ENCODE measurements at regions not wholly inside any gene's neighbourhood (a gene's known extent, or its start where the extent isn't known, plus 50 kb on each side); places are given as distances from the start of the nearest gene placed in this dataset.
"Not testable (repeated sequence)": the region's sequence is repeated elsewhere in the genome, so short reads cannot be mapped to it uniquely, and the experiment has no call there.

DNA sequence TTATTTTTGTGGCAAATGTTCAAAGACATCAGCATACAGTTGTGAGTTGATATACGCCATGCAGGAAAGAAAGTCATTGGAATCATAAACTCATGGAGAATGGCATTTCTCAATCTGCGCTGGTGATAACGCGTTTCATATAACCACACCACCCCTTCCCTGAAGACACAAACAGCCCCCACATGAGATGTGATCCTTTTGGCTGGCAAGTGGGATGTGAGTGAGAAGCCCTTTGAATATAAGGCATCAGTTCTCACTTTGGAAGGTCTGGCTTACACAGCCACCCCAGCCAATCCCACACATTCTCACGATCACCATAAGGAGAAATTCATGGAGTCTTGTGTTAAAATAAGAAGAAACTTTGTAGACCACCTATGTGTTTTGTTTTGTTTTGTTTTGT, 725.0 kb downstream of the PRELID2 start:
- DNase-seq (ENCODE audit: low spot score): no peak

DNA sequence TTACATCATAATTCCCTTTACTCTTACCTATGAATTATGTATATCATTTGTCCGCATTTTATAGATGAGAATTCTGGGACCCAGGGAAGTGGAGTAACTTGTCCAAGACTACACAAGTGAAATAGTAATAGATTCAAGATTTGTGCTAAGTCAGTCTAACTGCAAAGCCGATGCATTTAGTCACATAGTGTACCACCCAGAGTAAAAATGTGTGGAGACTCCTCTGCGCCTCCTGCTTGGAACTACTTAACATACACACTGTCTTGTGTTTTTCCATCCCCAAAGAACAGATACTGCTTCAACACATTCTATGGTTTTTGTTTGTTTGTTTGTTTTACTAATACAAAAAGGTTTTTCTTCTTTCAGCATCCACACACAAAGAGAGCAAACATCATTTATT, 729.8 kb downstream of the PRELID2 start:
- no peak for DNase-seq (ENCODE audit: low spot score)

DNA sequence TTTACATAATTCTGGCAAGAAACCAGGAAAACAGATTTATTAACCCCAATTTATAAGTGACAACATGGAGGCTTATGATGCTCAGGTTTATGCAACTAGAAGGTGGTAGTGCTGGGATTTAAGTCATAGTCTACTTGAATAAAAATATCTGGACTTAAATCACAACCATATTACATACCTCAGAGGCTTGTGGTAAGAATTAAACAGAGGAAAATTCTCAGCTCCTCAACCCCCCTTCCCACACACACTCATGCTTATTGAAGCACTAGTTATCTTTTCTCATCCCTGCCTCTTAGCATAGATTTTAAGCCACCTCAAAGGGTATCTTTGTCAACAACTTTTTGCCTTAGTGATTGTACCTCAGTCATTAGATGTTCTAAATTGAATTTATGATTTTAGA, 731.0 kb downstream of the PRELID2 start:
- DNase-seq (ENCODE audit: low spot score): no peak

DNA sequence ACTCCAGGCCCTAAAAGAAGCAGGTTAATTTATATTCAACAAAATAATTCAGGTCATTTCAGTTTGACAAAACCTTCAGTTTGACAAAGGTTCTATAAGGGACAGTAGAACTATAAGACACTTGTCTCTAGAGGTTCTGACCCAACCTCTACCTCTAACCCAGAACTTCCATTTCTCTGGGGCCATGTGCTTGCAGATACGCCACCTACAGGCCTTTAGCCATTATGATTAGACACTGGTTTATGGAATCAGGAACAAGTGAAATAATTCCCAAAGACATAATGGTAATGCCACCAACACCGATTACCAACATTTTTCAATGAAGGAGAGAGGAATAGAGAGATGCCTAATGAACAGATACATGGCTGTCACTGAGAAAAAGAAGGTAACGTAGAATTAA, 733.9 kb downstream of the PRELID2 start:
- no peak for DNase-seq (ENCODE audit: low spot score)

DNA sequence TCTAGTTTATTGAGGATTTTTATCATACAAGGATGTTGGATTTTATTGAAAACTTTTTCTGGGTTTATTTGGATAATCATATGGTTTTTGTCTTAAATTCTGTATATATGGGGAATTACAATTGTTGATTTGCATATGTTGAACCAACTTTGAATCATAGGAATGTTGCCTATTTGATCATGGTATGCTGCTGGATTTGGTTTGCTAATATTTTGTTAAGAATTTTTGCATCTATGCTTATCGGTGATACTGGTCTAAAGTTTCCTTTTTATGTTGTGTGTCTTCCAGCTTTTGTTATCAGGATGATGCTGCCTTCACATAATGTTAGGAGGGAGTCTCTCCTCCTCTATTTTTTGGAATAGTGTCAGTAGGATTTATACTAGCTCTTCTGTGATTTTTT, 745.0 kb downstream of the PRELID2 start:
- DNase-seq (ENCODE audit: low spot score): no peak

DNA sequence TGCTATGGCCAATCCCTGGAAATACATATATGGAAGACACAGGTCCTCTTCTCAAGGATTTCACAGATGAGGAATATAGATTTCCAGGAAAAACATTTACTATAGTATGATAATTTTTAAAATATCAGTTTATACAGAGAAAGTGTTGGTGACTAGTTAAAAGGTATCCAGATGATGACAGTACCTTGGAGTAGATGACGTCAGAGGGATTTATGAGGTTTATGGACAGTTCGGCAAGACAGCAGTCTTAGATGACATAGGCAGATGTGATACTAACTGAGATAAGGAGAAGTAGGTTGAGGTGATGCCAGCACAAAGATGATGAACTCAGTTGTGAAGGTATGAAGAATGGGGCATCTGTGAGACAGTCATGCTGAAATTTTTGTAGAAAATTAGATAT, 750.3 kb downstream of the PRELID2 start:
- DNase-seq (ENCODE audit: low spot score): no peak

DNA sequence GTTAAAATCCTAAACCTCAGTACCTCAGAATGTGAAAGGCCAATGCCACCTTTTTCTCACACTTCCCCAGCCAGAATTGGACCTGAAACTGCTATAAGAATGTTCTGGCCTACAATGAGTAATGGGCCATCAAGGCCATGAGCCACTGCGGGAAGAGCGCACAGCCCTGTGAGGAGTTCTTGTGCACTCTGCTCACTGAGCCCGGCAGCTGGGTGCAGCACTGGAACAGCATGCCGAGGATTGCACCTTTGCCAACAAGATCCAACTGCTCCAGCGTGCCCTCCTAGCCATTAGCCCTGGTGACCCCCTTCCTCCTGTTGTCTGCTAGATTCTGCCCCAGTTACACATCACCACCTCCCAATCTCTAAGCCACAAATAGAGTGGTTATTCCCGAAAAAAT, 758.1 kb downstream of the PRELID2 start:
- no peak for DNase-seq (ENCODE audit: low spot score)

DNA sequence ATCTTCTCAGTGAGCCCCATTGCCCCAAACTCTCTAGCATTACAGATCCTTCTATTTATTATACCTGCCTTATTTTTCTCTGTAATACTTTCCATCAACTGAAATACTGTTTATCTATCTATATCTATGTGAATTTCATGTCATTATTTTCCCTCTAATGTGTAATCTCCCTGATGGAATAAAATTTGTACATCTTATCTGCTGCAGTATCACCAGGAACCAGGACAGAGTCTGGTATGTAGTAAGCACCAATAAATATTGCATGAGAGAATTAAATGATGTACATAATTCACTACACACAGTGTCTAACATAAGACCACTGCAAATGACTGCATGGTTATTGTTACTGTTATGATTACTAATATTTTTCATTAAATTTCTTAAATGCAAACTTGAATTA, 759.1 kb downstream of the PRELID2 start:
- no peak for DNase-seq (ENCODE audit: low spot score)

DNA sequence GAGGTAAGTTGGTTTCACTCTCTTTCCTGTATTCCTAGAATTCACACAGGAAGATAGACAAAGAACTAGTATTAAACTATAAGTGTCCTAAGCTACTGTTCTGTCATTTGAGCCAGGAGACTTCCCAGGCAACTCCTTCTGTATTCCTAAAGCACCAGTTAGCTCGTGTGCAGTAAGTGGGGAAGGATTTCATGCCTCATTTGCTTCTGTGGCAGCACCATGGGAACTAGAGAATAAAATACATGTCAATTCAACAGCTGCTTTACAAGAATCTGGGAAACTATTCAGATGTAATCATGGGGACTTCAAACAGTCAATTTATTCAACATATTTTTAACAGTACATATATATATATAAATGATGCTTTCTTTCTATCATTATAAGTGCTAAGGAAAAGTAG, 762.3 kb downstream of the PRELID2 start:
- no peak for DNase-seq (ENCODE audit: low spot score)

DNA sequence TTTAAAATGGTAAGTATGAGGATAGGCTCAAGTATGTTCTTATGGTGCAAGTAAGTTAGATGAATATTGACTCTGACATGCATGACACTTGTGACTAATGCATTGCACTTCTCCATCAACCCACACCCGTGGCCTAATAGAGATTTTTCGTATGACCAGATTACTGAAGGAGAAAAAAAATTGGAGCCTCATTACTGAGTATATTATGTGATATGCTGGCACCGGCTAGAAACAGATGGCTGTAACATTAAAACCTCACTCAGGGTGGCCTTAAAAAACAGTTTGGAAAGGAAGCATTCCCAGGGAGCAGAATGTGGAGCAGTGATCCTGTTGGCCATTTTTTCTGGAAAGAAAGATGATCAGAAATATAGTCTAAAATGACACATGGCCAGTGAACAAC, 766.4 kb downstream of the PRELID2 start:
- no peak for DNase-seq (ENCODE audit: low spot score)

DNA sequence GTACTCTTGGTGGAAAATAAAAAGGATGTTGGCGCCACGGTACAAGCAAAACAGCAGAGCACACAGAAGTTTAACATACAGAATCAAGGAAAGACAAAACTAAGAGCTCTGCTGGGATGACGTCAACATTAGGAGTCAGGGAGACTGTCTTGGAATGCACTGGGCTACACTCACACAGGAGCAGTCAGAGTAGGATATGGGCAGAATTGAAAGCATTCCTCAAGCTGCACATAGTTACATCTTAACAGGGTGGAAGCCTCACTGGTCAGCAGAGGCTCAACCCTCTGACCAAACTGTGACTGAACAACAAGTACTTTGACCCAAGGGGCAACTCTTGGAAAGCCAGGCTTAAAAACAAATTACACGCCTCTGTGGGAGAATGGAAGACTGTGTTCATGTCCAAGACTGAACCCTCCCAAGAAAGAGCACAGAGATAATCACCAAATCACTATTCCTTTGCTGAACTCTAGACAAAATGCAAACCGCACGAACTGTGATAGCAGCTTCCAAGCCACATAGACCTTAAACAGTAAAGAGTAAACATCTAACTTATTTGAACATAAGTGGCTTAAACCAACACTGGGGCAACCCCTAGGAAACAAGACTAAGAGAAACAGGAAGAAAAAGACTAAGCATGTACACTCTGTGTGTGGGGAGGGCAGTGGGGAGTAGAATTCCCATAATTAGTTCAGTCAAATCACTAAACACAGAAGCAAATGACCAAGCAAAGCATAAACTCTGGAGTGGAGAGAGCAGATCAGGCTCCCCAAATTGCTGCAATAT, 772.7 kb downstream of the PRELID2 start:
- peak; percentile 15 for DNase-seq (ENCODE audit: low spot score)

DNA sequence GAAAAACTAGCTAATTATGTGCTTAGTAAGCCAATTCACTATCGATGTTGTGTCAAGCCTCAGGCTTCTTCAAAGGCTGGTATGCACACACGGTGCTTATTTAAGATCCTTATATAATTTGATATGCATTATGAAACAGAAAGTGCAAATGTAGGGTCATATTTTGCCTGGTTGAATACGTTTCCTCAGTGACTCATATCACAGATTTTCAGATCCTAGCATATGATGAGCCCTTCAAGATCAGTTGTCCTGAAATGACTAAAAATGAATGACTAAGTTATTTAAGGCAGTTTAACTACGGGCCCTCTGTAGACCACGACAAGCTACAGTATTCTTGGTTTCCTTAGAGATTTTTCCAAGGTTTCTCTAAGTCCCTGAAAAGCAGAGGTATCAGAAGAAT, 778.3 kb downstream of the PRELID2 start:
- no peak for DNase-seq (ENCODE audit: low spot score)

DNA sequence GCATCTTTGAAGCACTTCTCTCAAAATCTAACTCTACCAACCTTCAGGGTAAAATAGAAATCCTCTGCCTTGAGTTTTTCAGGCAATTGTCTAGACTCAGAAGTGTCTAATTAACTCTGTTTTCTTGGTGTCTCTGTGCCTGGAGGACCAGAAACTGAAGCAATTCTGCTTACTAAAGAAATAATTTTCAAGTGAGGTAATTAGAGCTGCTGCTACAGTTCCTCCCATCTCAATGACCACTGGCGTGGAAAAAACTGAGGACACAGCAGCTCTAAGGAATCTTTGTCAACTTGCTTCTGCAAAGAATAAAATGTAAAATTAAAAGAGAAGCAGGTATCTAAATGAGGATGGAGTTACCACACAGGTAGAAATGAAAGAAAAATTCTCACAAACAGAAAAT, 785.0 kb downstream of the PRELID2 start:
- no peak for DNase-seq (ENCODE audit: low spot score)

DNA sequence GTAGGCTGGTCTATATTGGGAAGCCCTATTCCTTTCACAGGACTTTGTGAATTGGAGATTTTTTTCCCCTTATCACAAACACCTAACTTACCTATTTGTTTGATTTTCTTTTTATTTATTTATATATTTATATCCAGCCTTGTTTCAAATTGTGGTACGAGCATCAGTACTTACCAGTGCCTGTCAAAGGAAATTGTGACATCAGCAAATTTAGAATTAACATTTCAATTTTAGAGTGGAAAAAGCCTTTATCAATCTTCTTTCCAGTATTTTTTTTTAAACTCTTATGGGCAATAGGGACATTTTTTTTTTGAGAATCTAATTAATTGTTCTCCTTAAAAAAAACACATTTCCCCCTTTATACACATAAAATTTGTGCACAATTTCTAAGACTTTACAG, 790.2 kb downstream of the PRELID2 start:
- DNase-seq (ENCODE audit: low spot score): no peak

DNA sequence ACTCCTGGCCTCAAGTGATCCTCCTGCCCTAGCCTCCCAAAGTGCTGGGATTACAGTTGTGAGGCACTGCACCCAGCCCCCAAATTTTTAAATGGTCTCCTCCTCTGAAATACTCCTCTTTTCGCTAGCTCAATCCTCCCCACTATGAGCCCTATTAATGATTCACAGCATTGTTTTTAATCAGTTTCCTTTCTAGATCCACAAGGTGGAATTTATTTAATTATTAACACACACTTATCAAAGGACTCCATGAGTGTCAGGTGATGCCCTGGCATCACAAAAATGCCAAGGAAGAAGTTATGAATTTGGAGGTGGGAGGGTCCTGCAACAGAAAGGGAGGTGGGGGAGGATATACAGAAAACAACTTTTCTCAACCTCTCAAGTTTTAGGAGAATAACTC, 806.5 kb downstream of the PRELID2 start:
- DNase-seq (ENCODE audit: low spot score): no peak

DNA sequence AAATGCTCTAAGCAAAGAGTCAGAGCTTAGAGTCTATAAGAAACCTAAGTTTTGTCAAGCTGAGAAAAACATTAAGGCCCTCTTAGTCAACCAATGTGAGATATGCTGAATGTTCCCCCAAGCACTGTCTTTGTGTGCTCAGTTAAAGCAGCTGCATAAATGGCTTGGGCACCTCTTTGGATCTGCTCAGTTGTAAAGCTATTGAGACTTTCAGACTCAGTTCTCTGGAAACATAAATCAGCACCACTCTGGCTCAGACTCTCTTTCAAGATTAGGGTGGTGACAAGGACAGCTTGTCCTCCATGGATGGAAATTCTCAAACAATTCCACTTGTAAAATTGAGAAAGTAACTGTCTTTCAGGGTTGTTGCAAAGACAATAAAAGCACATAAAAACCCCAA, 807.9 kb downstream of the PRELID2 start:
- no peak for DNase-seq (ENCODE audit: low spot score)

DNA sequence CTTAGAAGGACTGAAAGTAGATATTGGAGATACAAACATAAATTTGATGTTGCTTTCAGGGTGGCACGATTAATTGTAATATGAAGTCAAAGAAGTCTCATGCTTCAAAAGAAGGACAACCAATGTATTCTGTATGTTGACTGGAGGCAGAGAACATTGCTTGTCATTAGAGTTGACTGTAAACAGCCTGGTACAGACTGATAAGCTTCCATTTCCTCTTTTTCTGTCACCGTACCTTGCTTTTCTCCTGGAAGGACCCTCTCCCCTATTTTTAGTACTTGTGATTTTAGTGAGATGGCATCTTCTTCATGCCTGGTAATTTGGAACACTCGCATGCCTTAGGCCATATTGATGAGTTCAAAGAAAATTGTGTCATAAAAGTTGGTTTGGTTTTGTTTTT, 809.4 kb downstream of the PRELID2 start:
- DNase-seq (ENCODE audit: low spot score): no peak

DNA sequence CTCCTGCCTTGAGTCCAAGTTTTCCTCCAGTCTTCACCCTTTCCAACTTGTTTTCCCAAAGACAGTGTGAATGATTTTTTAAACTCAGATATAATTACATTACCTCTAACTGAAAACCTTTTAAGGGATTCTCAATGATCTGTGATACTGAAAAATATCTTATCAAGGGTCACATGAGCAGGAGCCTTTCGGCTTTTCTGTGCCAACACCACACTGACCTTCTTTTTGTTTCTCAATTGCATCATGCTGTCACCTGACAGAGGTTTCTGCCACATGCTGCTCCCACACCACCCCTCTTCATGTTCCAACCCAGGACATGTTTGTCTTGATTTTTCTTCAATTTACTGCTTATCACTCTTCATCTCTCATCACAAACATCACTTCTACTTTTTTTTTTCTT, 820.0 kb downstream of the PRELID2 start:
- no peak for DNase-seq (ENCODE audit: low spot score)

DNA sequence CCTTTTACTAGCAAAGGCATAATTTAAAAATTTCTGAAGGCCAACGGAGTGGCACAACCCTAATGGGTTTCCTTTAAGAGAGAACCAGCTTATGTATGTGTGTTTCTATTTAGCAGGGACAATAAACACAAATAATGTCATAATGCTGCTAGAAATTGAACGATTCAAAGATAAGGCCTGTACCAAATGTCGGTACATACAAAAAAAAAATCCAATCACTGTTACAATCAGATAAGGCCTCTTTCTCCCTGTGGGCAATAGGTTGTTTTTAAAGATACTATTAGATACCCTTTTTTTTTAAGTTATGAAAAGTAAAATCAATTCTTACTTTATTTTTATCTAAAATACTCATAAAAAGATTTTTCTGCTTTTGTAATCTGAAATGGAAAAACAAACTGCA, 821.0 kb downstream of the PRELID2 start:
- no peak for DNase-seq (ENCODE audit: low spot score)

DNA sequence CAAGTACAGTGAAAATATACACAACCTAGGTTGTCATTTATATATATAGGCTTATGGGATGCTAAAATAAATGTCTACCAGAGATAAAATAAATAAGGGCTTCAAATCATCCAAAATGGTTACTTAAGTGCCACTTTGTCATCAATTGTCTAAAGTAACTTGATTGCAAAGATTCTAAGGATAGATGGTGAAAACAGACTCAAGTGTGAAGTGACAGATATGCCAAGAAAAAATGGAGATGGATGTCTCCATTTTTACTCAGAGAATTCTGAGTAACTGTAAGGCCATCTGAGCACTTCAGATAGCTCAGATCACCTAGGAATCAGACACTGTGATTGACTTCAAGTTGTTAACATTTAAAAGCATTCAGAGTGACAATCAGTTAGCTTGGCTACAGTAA, 824.3 kb downstream of the PRELID2 start:
- no peak for DNase-seq (ENCODE audit: low spot score)

DNA sequence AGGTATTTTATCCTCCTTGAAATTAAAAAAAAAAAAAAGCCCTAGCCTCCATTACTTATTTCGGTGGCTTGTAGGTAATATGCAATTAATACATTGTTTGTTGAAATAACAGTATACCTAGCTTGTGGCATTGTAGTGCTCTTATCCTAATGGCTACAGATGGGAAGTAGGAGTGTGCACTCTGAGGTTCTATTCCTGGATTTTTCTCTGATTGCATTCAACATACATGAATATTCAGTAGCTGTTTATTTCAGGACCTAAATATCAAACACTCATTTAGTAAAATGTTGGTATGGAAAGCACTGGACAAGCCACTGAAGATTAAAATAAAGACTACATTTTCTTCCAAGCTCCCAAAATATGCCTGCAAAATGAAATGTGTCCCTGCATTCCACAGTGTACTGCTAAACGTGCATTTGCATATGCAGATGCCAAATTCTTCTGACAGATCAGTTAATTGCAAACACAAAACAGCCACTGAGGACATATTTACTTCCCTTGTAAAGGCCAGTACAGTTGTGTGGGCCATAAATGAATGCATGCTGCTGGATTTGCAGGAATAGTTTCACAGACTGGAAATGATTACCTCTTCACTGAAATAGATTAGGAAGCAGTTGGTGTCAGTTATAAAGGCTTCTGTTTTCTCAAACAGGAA, 826.1 kb downstream of the PRELID2 start:
- no peak for DNase-seq (ENCODE audit: low spot score)

DNA sequence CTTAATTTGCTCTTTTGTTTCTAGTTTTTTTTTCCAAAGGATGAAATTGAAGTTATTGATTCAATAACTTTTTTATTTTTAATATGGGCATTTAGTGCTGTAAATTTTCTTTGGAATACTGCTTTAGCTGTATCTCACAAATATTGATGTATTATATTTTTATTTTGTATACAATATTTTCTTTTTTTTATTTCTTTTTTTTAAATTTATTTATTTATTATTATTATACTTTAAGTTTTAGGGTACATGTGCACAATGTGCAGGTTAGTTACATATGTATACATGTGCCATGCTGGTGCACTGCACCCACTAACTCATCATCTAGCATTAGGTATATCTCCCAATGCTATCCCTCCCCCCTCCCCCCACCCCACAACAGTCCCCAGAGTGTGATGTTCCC, 823.7 kb downstream of the KCTD16 start:
- not testable (repeated sequence) for DNase-seq (ENCODE audit: low spot score)

DNA sequence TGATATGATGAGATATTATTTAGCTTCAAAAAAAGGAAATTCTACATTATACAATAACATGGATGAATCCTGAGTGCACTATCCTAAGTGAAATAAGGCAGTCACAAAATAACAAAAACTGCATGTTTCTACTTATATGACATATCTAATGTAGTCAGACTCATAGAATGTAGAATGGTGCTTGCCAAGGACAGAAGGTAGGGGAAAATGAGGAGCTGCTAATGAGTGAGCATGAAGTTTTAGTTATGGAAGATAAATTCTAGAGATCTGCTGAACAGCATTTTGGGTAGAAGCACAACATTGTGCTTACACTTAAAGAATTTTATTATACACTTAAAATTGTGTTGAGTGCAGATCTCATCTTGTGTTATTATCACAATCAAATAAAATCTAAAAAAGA, 812.4 kb downstream of the KCTD16 start:
- DNase-seq (ENCODE audit: low spot score): no peak
